H1 (cell line): ENCODE measurements at regions not wholly inside any gene's neighbourhood (a gene's known extent, or its start where the extent isn't known, plus 50 kb on each side); places are given as distances from the start of the nearest gene placed in this dataset.

Experiments used
- CTCF ChIA-PET: fragments of 300-600 bp; sonication (Branson Sonifier 250); formaldehyde crosslinking; loops from one replicate; lab custom pipeline; 2021; ENCODE audit not compliant: partially characterized antibody; lab: Charles Lee
- POLR2A ChIA-PET: fragments of 300-600 bp; sonication (Branson Sonifier 250); formaldehyde crosslinking; loops from one replicate; lab custom pipeline; 2021; ENCODE audit warnings: inconsistent platforms; ENCODE audit not compliant: partially characterized antibody; lab: Charles Lee
- DNase-seq, 2 experiments: peaks; one replicate each; pipeline versions ENCODE4 v3.0.0 to v3.0.0-alpha.2; 2010 to 2022; ENCODE audit warnings: low spot score in 2 of 2, low read depth in 1 of 2, mixed read lengths in 1 of 2
- FAIRE-seq: peaks from 2 replicates; lab custom pipeline; 2011; peaks lifted over from hg19 to GRCh38; lab: Jason Lieb, UNC
- H2AFZ ChIP-seq: 2 replicates; pipeline ENCODE4 v1.8.1; 2012; ENCODE audit warnings: low read length, inconsistent platforms
- H2AK5ac ChIP-seq: 2 replicates; pipeline ENCODE4 v1.6.1; 2013; ENCODE audit warnings: low read depth, low read length
- H2BK120ac ChIP-seq: replicated peaks from 2 replicates; pipeline ENCODE3; 2013; ENCODE audit warnings: low read depth, low read length, inconsistent platforms
- H2BK12ac ChIP-seq: 2 replicates; pipeline ENCODE4 v1.6.1; 2013; ENCODE audit warnings: low read depth, low read length
- H2BK15ac ChIP-seq: 2 replicates; pipeline ENCODE4 v1.6.1; 2013; ENCODE audit warnings: low read length
- H2BK20ac ChIP-seq: 2 replicates; pipeline ENCODE4 v1.6.1; 2013; ENCODE audit warnings: low read length
- H2BK5ac ChIP-seq: 2 replicates; pipeline ENCODE4 v1.6.1; 2013; ENCODE audit warnings: low read depth, low read length
- H3K14ac ChIP-seq: 2 replicates; pipeline ENCODE4 v1.6.1; 2013; ENCODE audit warnings: inconsistent platforms; ENCODE audit not compliant: insufficient read length
- H3K18ac ChIP-seq: 2 replicates; pipeline ENCODE4 v1.6.1; 2013; ENCODE audit warnings: low read length; ENCODE audit errors: extremely low read depth
- H3K23ac ChIP-seq: 2 replicates; pipeline ENCODE4 v1.6.1; 2013; ENCODE audit warnings: inconsistent platforms; ENCODE audit not compliant: insufficient read length
- H3K23me2 ChIP-seq: 2 replicates; pipeline ENCODE4 v1.6.1; 2013; ENCODE audit warnings: low read depth, low read length
- H3K27ac ChIP-seq: 2 replicates; pipeline ENCODE4 v1.6.1; 2011; ENCODE audit warnings: low read depth, low read length, inconsistent platforms
- H3K27me3 ChIP-seq, 4 experiments: replicated peaks in 1 of 4; 1 replicate in 1 of 4; 2 replicates in 3 of 4; pipeline versions ENCODE4 v1.6.1 to v1.8.1; 2011 to 2013; ENCODE audit warnings: low read length in 3 of 4, mild to moderate bottlenecking in 3 of 4, inconsistent platforms in 2 of 4, mixed read lengths in 2 of 4, moderate library complexity in 1 of 4; ENCODE audit not compliant: control insufficient read depth in 3 of 4, insufficient read depth in 3 of 4; ENCODE audit errors: extremely low read depth in 1 of 4
- H3K36me3 ChIP-seq, 4 experiments: 2 replicates each; pipeline versions ENCODE4 v1.6.1 to v1.8.1; 2011 to 2013; ENCODE audit warnings: mild to moderate bottlenecking in 4 of 4, low read length in 3 of 4, moderate library complexity in 2 of 4, control low read depth in 1 of 4, inconsistent platforms in 1 of 4; ENCODE audit not compliant: insufficient read depth in 4 of 4, control insufficient read depth in 2 of 4
- H3K4ac ChIP-seq: replicated peaks from 2 replicates; pipeline ENCODE3; 2013; ENCODE audit warnings: low read length, low read depth, mixed read lengths, inconsistent platforms; ENCODE audit not compliant: insufficient read length
- H3K4me1 ChIP-seq, 4 experiments: replicated peaks in 1 of 4; 1 replicate in 1 of 4; 2 replicates in 3 of 4; pipeline versions ENCODE4 v1.6.1 to v1.8.1; 2011 to 2013; ENCODE audit warnings: low read length in 3 of 4, inconsistent platforms in 2 of 4, mixed read lengths in 1 of 4; ENCODE audit not compliant: insufficient read depth in 4 of 4, control insufficient read depth in 3 of 4
- H3K4me2 ChIP-seq, 2 experiments: 2 replicates each; pipeline versions ENCODE4 v1.6.1 to v1.8.1; 2011 to 2013; ENCODE audit warnings: low read depth in 2 of 2, low read length in 2 of 2, control low read depth in 1 of 2, inconsistent platforms in 1 of 2, mild to moderate bottlenecking in 1 of 2; ENCODE audit not compliant: insufficient read depth in 1 of 2
- H3K4me3 ChIP-seq, 4 experiments: fragments of 200-600, 300-600 bp in 1 of 4; sonication (generic), shearing (Covaris generic), sonication (Bioruptor Twin) in 1 of 4; 2 replicates each; pipeline versions ENCODE4 v1.5.1 to v1.8.1; 2011 to 2016; ENCODE audit warnings: low read length in 4 of 4, low read depth in 3 of 4, control low read depth in 2 of 4, inconsistent platforms in 2 of 4, mild to moderate bottlenecking in 2 of 4, mixed read lengths in 1 of 4, moderate library complexity in 1 of 4; ENCODE audit not compliant: insufficient read depth in 2 of 4; ENCODE audit errors: extremely low read depth in 1 of 4
- H3K56ac ChIP-seq: replicated peaks from 2 replicates; pipeline ENCODE3; 2013; ENCODE audit warnings: low read depth, mild to moderate bottlenecking, mixed read lengths, low read length, inconsistent platforms; ENCODE audit not compliant: insufficient read length
- H3K79me1 ChIP-seq: 2 replicates; pipeline ENCODE4 v1.6.1; 2013; ENCODE audit warnings: low read depth, low read length, control low read depth
- H3K79me2 ChIP-seq, 2 experiments: 2 replicates each; pipeline versions ENCODE4 v1.6.1 to v1.8.1; 2012 to 2013; ENCODE audit warnings: low read length in 2 of 2, mild to moderate bottlenecking in 2 of 2, inconsistent platforms in 1 of 2; ENCODE audit not compliant: insufficient read depth in 2 of 2, control insufficient read depth in 1 of 2
- H3K9ac ChIP-seq, 4 experiments: replicated peaks in 1 of 4; 1 replicate in 1 of 4; 2 replicates in 3 of 4; pipeline versions ENCODE4 v1.6.1 to v1.8.1; 2011 to 2013; ENCODE audit warnings: low read depth in 3 of 4, low read length in 3 of 4, control low read depth in 2 of 4, mild to moderate bottlenecking in 2 of 4, moderate library complexity in 2 of 4, inconsistent platforms in 1 of 4; ENCODE audit errors: extremely low read depth in 1 of 4
- H3K9me3 ChIP-seq, 2 experiments: 2 replicates each; pipeline versions ENCODE4 v1.6.1 to v1.8.1; 2012 to 2013; ENCODE audit warnings: mild to moderate bottlenecking in 2 of 2, moderate library complexity in 2 of 2, control low read depth in 1 of 2, inconsistent platforms in 1 of 2, low read depth in 1 of 2, low read length in 1 of 2, mixed read lengths in 1 of 2; ENCODE audit not compliant: insufficient read depth in 2 of 2
- H4K20me1 ChIP-seq, 2 experiments: replicated peaks in 1 of 2; 2 replicates each; pipeline versions ENCODE3 to v1.8.1; 2011 to 2013; ENCODE audit warnings: inconsistent platforms in 2 of 2, low read length in 2 of 2, mild to moderate bottlenecking in 1 of 2; ENCODE audit not compliant: insufficient read depth in 2 of 2, control insufficient read depth in 1 of 2
- H4K5ac ChIP-seq: 2 replicates; pipeline ENCODE4 v1.6.1; 2013; ENCODE audit warnings: low read length, low read depth, mixed read lengths, inconsistent platforms; ENCODE audit not compliant: insufficient read length
- H4K8ac ChIP-seq: 2 replicates; pipeline ENCODE4 v1.8.0; 2013; ENCODE audit warnings: mild to moderate bottlenecking, moderate library complexity, low read length, inconsistent platforms; ENCODE audit not compliant: insufficient read depth; ENCODE audit errors: extremely low read depth
- H4K91ac ChIP-seq: replicated peaks from 2 replicates; pipeline ENCODE3; 2013; ENCODE audit warnings: low read length, mixed read lengths, inconsistent platforms; ENCODE audit not compliant: insufficient read length
- BACH1 ChIP-seq: IDR thresholded peaks from 2 replicates; pipeline ENCODE4 v1.6.1; 2012; ENCODE audit warnings: low read length, improper control_type of control experiment
- BCL11A ChIP-seq, 2 experiments: IDR thresholded peaks; one replicate each; pipeline ENCODE4 v1.6.1; 2011; ENCODE audit warnings: low read depth in 2 of 2, low read length in 2 of 2, mild to moderate bottlenecking in 2 of 2
- CTCF ChIP-seq, 3 experiments: IDR thresholded peaks; 1 replicate in 2 of 3; 2 replicates in 1 of 3; pipeline versions ENCODE4 v1.5.1 to v1.6.1; 2011; ENCODE audit warnings: low read length in 3 of 3, mild to moderate bottlenecking in 3 of 3, inconsistent platforms in 2 of 3, low read depth in 1 of 3, moderate library complexity in 1 of 3; ENCODE audit not compliant: insufficient read depth in 1 of 3; ENCODE audit errors: control extremely low read depth in 1 of 3
- EZH2 ChIP-seq: fragments of 200-600 bp; sonication (generic); IDR thresholded peaks from 2 replicates; pipeline ENCODE4 v1.7.1; 2012; ENCODE audit warnings: low read depth, mild to moderate bottlenecking, moderate library complexity, low read length, inconsistent platforms; ENCODE audit not compliant: severe bottlenecking
- GTF2F1 ChIP-seq: IDR thresholded peaks from 2 replicates; pipeline ENCODE4 v1.6.1; 2012; ENCODE audit warnings: low read depth, low read length, improper control_type of control experiment, borderline replicate concordance
- TEAD4 ChIP-seq: IDR thresholded peaks from 2 replicates; pipeline ENCODE4 v1.6.1; 2012; ENCODE audit warnings: low read depth, low read length, inconsistent platforms, mixed read lengths
- YY1 ChIP-seq: IDR thresholded peaks from 2 replicates; pipeline ENCODE4 v1.6.1; 2011; ENCODE audit warnings: low read depth, mild to moderate bottlenecking, low read length
- WGBS, 2 experiments: shearing (Covaris generic) in 1 of 2; methylation state at CpG; one replicate each; pipeline versions ENCODE4 v1.1.6 to v1.1.7; 2013 to 2015; ENCODE audit warnings: low lambda C conversion rate in 2 of 2, mixed read lengths in 2 of 2, inconsistent platforms in 1 of 2, low coverage in 1 of 2, missing lambda C conversion rate in 1 of 2; ENCODE audit not compliant: insufficient replicate concordance in 2 of 2, insufficient coverage in 1 of 2, insufficient read length in 1 of 2; ENCODE audit errors: extremely low coverage in 1 of 2, missing lambda C conversion rate in 1 of 2; 5-methylcytosine and 5-hydroxymethylcytosine counted together

- no peaks in the 10 kb centered on the region for H3K79me2 ChIP-seq
- no peak overlapping the region for H3K27ac ChIP-seq
- POLR2A ChIA-PET: no interaction called here
- DNase-seq (no peak), FAIRE-seq (no peak)
- H2BK15ac ChIP-seq: no peak overlapping the region
- no peaks in the 10 kb centered on the region for H3K27me3 ChIP-seq
- TF ChIP-seq BCL11A (IDR thresholded peaks at IDR 0.05; ENCODE audit: low read depth in 2 of 2, low read length in 2 of 2) (no peak), TEAD4 (no peak), CTCF (IDR thresholded peaks at IDR 0.05; ENCODE audit: control extremely low read depth in 1 of 3, insufficient read depth in 1 of 3, low read depth in 1 of 3, low read length in 3 of 3) (no peak), BACH1 (no peak), GTF2F1 (no peak), EZH2 (no peak), YY1 (no peak)
- no peak overlapping the region for H4K8ac ChIP-seq
- H3K9me3 ChIP-seq: no peaks in the 10 kb centered on the region
- CTCF ChIA-PET: interaction anchor here (1.1 to 8.4 kb wide), 3 partner anchors 10 to 162 kb away, joined by 3 to 135 read pairs (median 19); no protein-coding TSS in a partner anchor
- no peak overlapping the region for H2BK120ac ChIP-seq
- H3K79me1 ChIP-seq: no peaks in the 10 kb centered on the region
- no peak overlapping the region for H2BK20ac ChIP-seq
- no peak overlapping the region for H3K9ac ChIP-seq
- H3K23ac ChIP-seq: no peak overlapping the region
- H3K4me1 ChIP-seq: peaks cover 0 to 2% (median 0%) of the 10 kb centered on the region in 4 experiments; a peak in 2 of 7 replicates
- H2BK5ac ChIP-seq: no peak overlapping the region
- H2BK12ac ChIP-seq: no peak overlapping the region
- H3K14ac ChIP-seq: no peak overlapping the region
- no peak overlapping the region for H3K18ac ChIP-seq
- H4K91ac ChIP-seq: no peak overlapping the region
- no peaks in the 10 kb centered on the region for H3K36me3 ChIP-seq
- H3K4me3 ChIP-seq: no peak overlapping the region
- H4K5ac ChIP-seq: no peak overlapping the region
- no peak overlapping the region for H3K4ac ChIP-seq
- no peak overlapping the region for H2AFZ ChIP-seq
- 87% methylated on average over 8 of the region's 8 CpGs; no CpG with 5 or more reads in 1 of the 2 experiments for WGBS, 2 experiments
- H2AK5ac ChIP-seq: no peak overlapping the region; the same call in 1 of the 2 replicates
- H3K56ac ChIP-seq: no peak overlapping the region
- no peaks in the 10 kb centered on the region for H4K20me1 ChIP-seq
- no peak overlapping the region for H3K4me2 ChIP-seq
- no peaks in the 10 kb centered on the region for H3K23me2 ChIP-seq
These were observed 246.8 kb downstream of the CDC5L start for GRCh38 chr6:44634321-44634720.
